Neuronal stem cell (in vitro differentiated cells): ENCODE measurements at regions not wholly inside any gene's neighbourhood (a gene's known extent, or its start where the extent isn't known, plus 50 kb on each side); places are given as distances from the start of the nearest gene placed in this dataset.

Experiments used
- DNase-seq: peaks from one replicate; pipeline ENCODE4 v3.0.0-alpha.2; 2013; ENCODE audit warnings: low spot score
- H2AFZ ChIP-seq: one replicate; pipeline ENCODE4 v1.6.1; 2013; ENCODE audit warnings: mild to moderate bottlenecking, low read length, inconsistent platforms
- H2AK5ac ChIP-seq: 2 replicates; pipeline ENCODE4 v1.6.1; 2013; ENCODE audit warnings: low read depth, mild to moderate bottlenecking, inconsistent platforms, low read length, moderate library complexity, mixed read lengths
- H2BK120ac ChIP-seq: 2 replicates; pipeline ENCODE4 v1.6.1; 2013; ENCODE audit warnings: low read depth, mild to moderate bottlenecking, inconsistent platforms, low read length, moderate library complexity, mixed read lengths
- H2BK12ac ChIP-seq: one replicate; pipeline ENCODE4 v1.6.1; 2013; ENCODE audit warnings: low read length, inconsistent platforms
- H2BK15ac ChIP-seq: 2 replicates; pipeline ENCODE4 v1.6.1; 2013; ENCODE audit warnings: mild to moderate bottlenecking, low read length, inconsistent platforms, mixed read lengths
- H2BK5ac ChIP-seq: one replicate; pipeline ENCODE4 v1.6.1; 2013; ENCODE audit warnings: inconsistent platforms, mild to moderate bottlenecking, low read length, moderate library complexity
- H3K14ac ChIP-seq: one replicate; pipeline ENCODE4 v1.6.1; 2013; ENCODE audit warnings: low read length, inconsistent platforms
- H3K18ac ChIP-seq: 2 replicates; pipeline ENCODE4 v1.6.1; 2013; ENCODE audit warnings: low read length, inconsistent platforms
- H3K23ac ChIP-seq: 2 replicates; pipeline ENCODE4 v1.6.1; 2013; ENCODE audit warnings: low read depth, mild to moderate bottlenecking, mixed read lengths, low read length, inconsistent platforms; ENCODE audit not compliant: poor library complexity
- H3K27ac ChIP-seq: replicated peaks from 3 replicates; pipeline ENCODE4 v1.5.1; 2013; ENCODE audit warnings: low read length, inconsistent platforms
- H3K27me3 ChIP-seq, 3 experiments: 2 replicates each; pipeline ENCODE4 v1.6.1; 2013; ENCODE audit warnings: low read length in 3 of 3, mild to moderate bottlenecking in 2 of 3, inconsistent platforms in 1 of 3, low read depth in 1 of 3, mixed read lengths in 1 of 3, moderate library complexity in 1 of 3; ENCODE audit not compliant: control insufficient read depth in 3 of 3, insufficient read depth in 3 of 3
- H3K36me3 ChIP-seq, 2 donors: replicated peaks in 1 of 2; 2 replicates each; pipeline ENCODE4 v1.6.1; 2013; ENCODE audit warnings: low read length in 2 of 2; ENCODE audit not compliant: control insufficient read depth in 2 of 2, insufficient read depth in 2 of 2
- H3K4ac ChIP-seq: 2 replicates; pipeline ENCODE4 v1.6.1; 2013; ENCODE audit warnings: inconsistent platforms, mild to moderate bottlenecking, low read length, moderate library complexity
- H3K4me1 ChIP-seq, 2 donors: 1 replicate in 1 of 2; 2 replicates in 1 of 2; pipeline ENCODE4 v1.6.1; 2013; ENCODE audit warnings: low read length in 2 of 2, low read depth in 1 of 2; ENCODE audit not compliant: control insufficient read depth in 2 of 2, insufficient read depth in 1 of 2
- H3K4me2 ChIP-seq: one replicate; pipeline ENCODE4 v1.6.1; 2013; ENCODE audit warnings: mild to moderate bottlenecking, low read length, inconsistent platforms; ENCODE audit not compliant: insufficient read depth, poor library complexity, severe bottlenecking
- H3K4me3 ChIP-seq, 2 donors: 2 replicates each; pipeline ENCODE4 v1.5.1; 2013; ENCODE audit warnings: low read length in 2 of 2, mild to moderate bottlenecking in 2 of 2, inconsistent platforms in 1 of 2, moderate library complexity in 1 of 2
- H3K79me1 ChIP-seq: one replicate; pipeline ENCODE4 v1.6.1; 2013; ENCODE audit warnings: low read depth, mild to moderate bottlenecking, inconsistent platforms, low read length, moderate library complexity
- H3K9ac ChIP-seq: one replicate; pipeline ENCODE4 v1.6.1; 2013; ENCODE audit warnings: mild to moderate bottlenecking, low read depth, low read length, inconsistent platforms; ENCODE audit not compliant: poor library complexity
- H3K9me3 ChIP-seq, 2 donors: replicated peaks in 1 of 2; 2 replicates each; pipeline versions ENCODE3 to v1.6.1; 2013; ENCODE audit warnings: low read length in 2 of 2, mild to moderate bottlenecking in 2 of 2, inconsistent platforms in 1 of 2, low read depth in 1 of 2, mixed read lengths in 1 of 2, moderate library complexity in 1 of 2; ENCODE audit not compliant: control insufficient read depth in 2 of 2, insufficient read depth in 1 of 2
- H4K8ac ChIP-seq: one replicate; pipeline ENCODE4 v1.6.1; 2013; ENCODE audit warnings: low read depth, mild to moderate bottlenecking, inconsistent platforms, low read length, moderate library complexity
- H4K91ac ChIP-seq: one replicate; pipeline ENCODE4 v1.6.1; 2013; ENCODE audit warnings: low read length, low read depth, mild to moderate bottlenecking, inconsistent platforms; ENCODE audit not compliant: poor library complexity
- WGBS, 2 donors: extraction: QIAGEN DNeasy Blood & Tissue Kit; methylation state at CpG; one replicate each; pipeline ENCODE4 v1.1.7; 2013; ENCODE audit warnings: missing lambda C conversion rate in 2 of 2, mixed read lengths in 1 of 2; ENCODE audit not compliant: insufficient read length in 2 of 2, insufficient replicate concordance in 1 of 2; ENCODE audit errors: extremely low coverage in 2 of 2; 5-methylcytosine and 5-hydroxymethylcytosine counted together

GRCh38 chr2:212842544-212843185 is 304.1 kb upstream of the ERBB4 start:
- no peak overlapping the region for H3K27ac ChIP-seq
- DNase-seq = no peak
- H2BK15ac ChIP-seq = no peak overlapping the region

GRCh38 chr2:212841460-212841859 is 302.9 kb upstream of the ERBB4 start:
- H3K4ac ChIP-seq = no peak overlapping the region
- no peak overlapping the region for H2AK5ac ChIP-seq
- no peak overlapping the region for H3K14ac ChIP-seq
- no peak overlapping the region for H2BK12ac ChIP-seq
- H4K8ac ChIP-seq = no peak overlapping the region
- H4K91ac ChIP-seq = no peak overlapping the region
- no peaks in the 10 kb centered on the region for H3K27me3 ChIP-seq
- H3K4me1 ChIP-seq = no peaks in the 10 kb centered on the region
- H3K27ac ChIP-seq = no peak overlapping the region
- H3K4me2 ChIP-seq = no peak overlapping the region
- no peaks in the 10 kb centered on the region for H3K36me3 ChIP-seq
- no peak overlapping the region for H3K18ac ChIP-seq
- no peaks in the 10 kb centered on the region for H3K9me3 ChIP-seq
- peak overlapping the region; percentile 19 for H2AFZ ChIP-seq
- H2BK15ac ChIP-seq = no peak overlapping the region
- no peak overlapping the region for H3K9ac ChIP-seq
- no peaks in the 10 kb centered on the region for H3K79me1 ChIP-seq
- no peak overlapping the region for H3K23ac ChIP-seq
- H2BK5ac ChIP-seq = no peak overlapping the region
- no peak overlapping the region for H2BK120ac ChIP-seq
- no peak for DNase-seq
- no CpG with 5 or more reads among the region's 8 CpGs for WGBS, 2 donors
- no peak overlapping the region for H3K4me3 ChIP-seq

More at GRCh38 chr2:212842544-212843185, 304.1 kb upstream of the ERBB4 start:
- Histone ChIP-seq H2AFZ (no peak overlapping the region), H2BK12ac (no peak overlapping the region), H4K8ac (no peak overlapping the region), H3K4me1 (no peaks in the 10 kb centered on the region), H3K14ac (no peak overlapping the region), H3K23ac (no peak overlapping the region), H3K4me2 (no peak overlapping the region), H3K4ac (no peak overlapping the region), H2BK120ac (no peak overlapping the region), H3K9ac (no peak overlapping the region), H2AK5ac (no peak overlapping the region), H3K36me3 (no peaks in the 10 kb centered on the region), H3K79me1 (no peaks in the 10 kb centered on the region), H3K18ac (no peak overlapping the region), H3K9me3 (no peaks in the 10 kb centered on the region), H4K91ac (no peak overlapping the region), H2BK5ac (no peak overlapping the region), H3K4me3 (no peak overlapping the region), H3K27me3 (no peaks in the 10 kb centered on the region)
- WGBS, 2 donors = no CpG with 5 or more reads among the region's 2 CpGs

- H4K8ac ChIP-seq = no peak overlapping the region
- H2AFZ ChIP-seq = no peak overlapping the region
- peak overlapping the region; percentile 53 for H2BK5ac ChIP-seq
- no peak overlapping the region for H3K14ac ChIP-seq
- H3K27ac ChIP-seq = no peak overlapping the region
- no peak overlapping the region for H3K9ac ChIP-seq
- H3K18ac ChIP-seq = no peak overlapping the region
- H3K79me1 ChIP-seq = no peaks in the 10 kb centered on the region
- H3K36me3 ChIP-seq = no peaks in the 10 kb centered on the region
- H3K4me3 ChIP-seq = no peak overlapping the region
- no peak overlapping the region for H3K23ac ChIP-seq
- H2BK12ac ChIP-seq = no peak overlapping the region
- H3K27me3 ChIP-seq = no peaks in the 10 kb centered on the region
- DNase-seq = no peak
- no peak overlapping the region for H2BK120ac ChIP-seq
- H2BK15ac ChIP-seq = peak overlapping the region; percentile 17
- H3K4me1 ChIP-seq = no peaks in the 10 kb centered on the region
- H3K4ac ChIP-seq = no peak overlapping the region
- H3K9me3 ChIP-seq = peaks cover 3 to 13% of the 10 kb centered on the region in 2 donors
- H2AK5ac ChIP-seq = no peak overlapping the region
- peak overlapping the region; percentile 75 for H4K91ac ChIP-seq
- WGBS, 2 donors = no CpG with 5 or more reads among the region's 109 CpGs
- no peak overlapping the region for H3K4me2 ChIP-seq
These were observed 293.9 kb upstream of the ERBB4 start for GRCh38 chr2:212832211-212833195.

GRCh38 chr2:212831671-212832199 is 293.1 kb upstream of the ERBB4 start:
- no peaks in the 10 kb centered on the region for H3K79me1 ChIP-seq
- no peak overlapping the region for H4K8ac ChIP-seq
- no peak overlapping the region for H3K9ac ChIP-seq
- H4K91ac ChIP-seq = no peak overlapping the region
- H2AFZ ChIP-seq = no peak overlapping the region
- no peaks in the 10 kb centered on the region for H3K27me3 ChIP-seq
- H3K9me3 ChIP-seq = peaks cover 3 to 13% of the 10 kb centered on the region in 2 donors
- no peaks in the 10 kb centered on the region for H3K4me1 ChIP-seq
- H3K27ac ChIP-seq = no peak overlapping the region
- no peak overlapping the region for H2BK120ac ChIP-seq
- no peak overlapping the region for H3K4ac ChIP-seq
- no peak overlapping the region for H3K4me2 ChIP-seq
- H3K14ac ChIP-seq = no peak overlapping the region
- no peak overlapping the region for H3K18ac ChIP-seq
- DNase-seq = no peak
- H2AK5ac ChIP-seq = peak overlapping the region; percentile 68
- H3K36me3 ChIP-seq = no peaks in the 10 kb centered on the region
- no peak overlapping the region for H2BK12ac ChIP-seq
- no peak overlapping the region for H3K23ac ChIP-seq
- peak overlapping the region; percentile 78 for H2BK5ac ChIP-seq
- no peak overlapping the region for H2BK15ac ChIP-seq
- no CpG with 5 or more reads among the region's 50 CpGs for WGBS, 2 donors
- H3K4me3 ChIP-seq = no peak overlapping the region
